DOHH2 (cell line): ENCODE measurements at regions not wholly inside any gene's neighbourhood (a gene's known extent, or its start where the extent isn't known, plus 50 kb on each side); places are given as distances from the start of the nearest gene placed in this dataset.
"Not testable (repeated sequence)": the region's sequence is repeated elsewhere in the genome, so short reads cannot be mapped to it uniquely, and the experiment has no call there.

ENCODE experiments used
- H3F3A ChIP-seq: fragments of 200-600 bp; sonication (generic), shearing (Covaris generic); 2 replicates; pipeline ENCODE4 v1.6.0; 2016; ENCODE audit warnings: antibody characterized with exemption, mild to moderate bottlenecking; ENCODE audit not compliant: control insufficient read depth, insufficient read depth
- H3K27ac ChIP-seq: fragments of 200-600 bp; sonication (generic); 2 replicates; pipeline ENCODE4 v1.5.1; 2014; ENCODE audit warnings: low read depth, mild to moderate bottlenecking, low read length, moderate library complexity
- H3K27me3 ChIP-seq: fragments of 200-600 bp; sonication (generic); 2 replicates; pipeline ENCODE4 v1.6.1; 2014; ENCODE audit warnings: mild to moderate bottlenecking, low read length, mixed read lengths; ENCODE audit not compliant: control insufficient read depth
- H3K36me3 ChIP-seq: fragments of 200-600 bp; sonication (generic); 2 replicates; pipeline ENCODE4 v1.6.1; 2014; ENCODE audit warnings: mild to moderate bottlenecking, low read length, moderate library complexity, mixed read lengths; ENCODE audit not compliant: control insufficient read depth
- H3K4me1 ChIP-seq: fragments of 200-600 bp; sonication (generic); 2 replicates; pipeline ENCODE4 v1.6.1; 2014; ENCODE audit warnings: mild to moderate bottlenecking, low read length, mixed read lengths; ENCODE audit not compliant: control insufficient read depth
- H3K4me2 ChIP-seq: fragments of 200-600 bp; sonication (generic); 2 replicates; pipeline ENCODE4 v1.6.0; 2014; ENCODE audit warnings: mild to moderate bottlenecking, low read length, moderate library complexity
- H3K4me3 ChIP-seq: fragments of 200-600 bp; sonication (generic); 2 replicates; pipeline ENCODE4 v1.5.1; 2014; ENCODE audit warnings: mild to moderate bottlenecking, low read length, mixed read lengths
- H3K79me2 ChIP-seq: fragments of 200-600 bp; sonication (generic); 2 replicates; pipeline ENCODE4 v1.6.1; 2014; ENCODE audit warnings: mild to moderate bottlenecking, low read length, mixed read lengths; ENCODE audit not compliant: control insufficient read depth
- H3K9me2 ChIP-seq: fragments of 200-600 bp; sonication (generic); replicated peaks from 2 replicates; pipeline ENCODE4 v1.6.1; 2014; ENCODE audit warnings: mild to moderate bottlenecking, low read length, mixed read lengths; ENCODE audit not compliant: control insufficient read depth
- H3K9me3 ChIP-seq: fragments of 200-600 bp; sonication (generic); 2 replicates; pipeline ENCODE4 v1.6.1; 2014; ENCODE audit warnings: antibody characterized with exemption, low read length, mixed read lengths; ENCODE audit not compliant: control insufficient read depth, insufficient read depth
- H4K20me1 ChIP-seq: fragments of 200-600 bp; sonication (generic); 2 replicates; pipeline ENCODE4 v1.6.0; 2014; ENCODE audit warnings: low read depth, mild to moderate bottlenecking, antibody characterized with exemption, low read length, moderate library complexity; ENCODE audit not compliant: control insufficient read depth, insufficient read depth
- EZH2phosphoT487 ChIP-seq: fragments of 200-600 bp; sonication (generic); IDR thresholded peaks from 2 replicates; pipeline ENCODE4 v1.6.1; 2017; ENCODE audit warnings: borderline replicate concordance, mild to moderate bottlenecking, antibody characterized with exemption, low read length, moderate library complexity, mixed read lengths
- TF ChIP-seq, protein P1 (sequence below): fragments of 200-600 bp; sonication (generic); IDR thresholded peaks from one replicate; pipeline ENCODE4 v1.5.1; 2014; ENCODE audit warnings: antibody characterized with exemption, mild to moderate bottlenecking, low read depth, low read length; ENCODE audit not compliant: poor library complexity, severe bottlenecking

DNA sequence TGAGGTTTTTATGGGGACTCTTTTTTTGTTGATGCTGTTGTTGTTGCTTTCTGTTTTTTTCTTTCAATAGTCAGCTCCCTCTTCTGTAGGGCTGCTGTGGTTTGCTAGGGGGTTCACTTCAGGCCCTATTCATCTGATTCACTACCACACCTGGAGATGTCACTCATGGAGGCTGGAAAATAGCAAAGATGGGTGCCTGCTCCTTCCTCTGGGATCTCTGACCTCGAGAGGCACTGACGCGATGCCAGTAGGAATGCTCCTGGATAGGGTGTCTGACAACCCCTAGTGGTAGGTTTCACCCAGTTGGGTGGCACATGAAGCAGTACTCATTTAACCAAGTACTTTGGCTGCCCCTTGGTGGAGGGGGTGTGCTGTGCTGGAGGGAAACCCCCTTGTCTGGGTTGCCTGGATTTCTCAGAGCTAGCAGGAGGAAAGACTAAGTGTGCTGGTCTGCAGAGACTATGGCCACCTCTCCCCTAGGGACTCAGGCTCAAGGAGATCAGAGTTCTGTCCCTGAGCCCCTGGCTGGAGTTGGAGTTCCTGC is 745.5 kb downstream of the TMTC2 start:
- Histone ChIP-seq H3K79me2 (no peaks in the 10 kb centered on the region), H3K27me3 (no peaks in the 10 kb centered on the region), H3K4me1 (no peaks in the 10 kb centered on the region), H3K9me2 (no peaks in the 10 kb centered on the region), H3K36me3 (no peaks in the 10 kb centered on the region), H3K4me2 (no peak overlapping the region), H3K4me3 (no peak overlapping the region), H3K27ac (no peak overlapping the region), H4K20me1 (no peaks in the 10 kb centered on the region), H3K9me3 (no peaks in the 10 kb centered on the region), H3F3A (no peaks in the 10 kb centered on the region)
- TF ChIP-seq, protein P1, sequence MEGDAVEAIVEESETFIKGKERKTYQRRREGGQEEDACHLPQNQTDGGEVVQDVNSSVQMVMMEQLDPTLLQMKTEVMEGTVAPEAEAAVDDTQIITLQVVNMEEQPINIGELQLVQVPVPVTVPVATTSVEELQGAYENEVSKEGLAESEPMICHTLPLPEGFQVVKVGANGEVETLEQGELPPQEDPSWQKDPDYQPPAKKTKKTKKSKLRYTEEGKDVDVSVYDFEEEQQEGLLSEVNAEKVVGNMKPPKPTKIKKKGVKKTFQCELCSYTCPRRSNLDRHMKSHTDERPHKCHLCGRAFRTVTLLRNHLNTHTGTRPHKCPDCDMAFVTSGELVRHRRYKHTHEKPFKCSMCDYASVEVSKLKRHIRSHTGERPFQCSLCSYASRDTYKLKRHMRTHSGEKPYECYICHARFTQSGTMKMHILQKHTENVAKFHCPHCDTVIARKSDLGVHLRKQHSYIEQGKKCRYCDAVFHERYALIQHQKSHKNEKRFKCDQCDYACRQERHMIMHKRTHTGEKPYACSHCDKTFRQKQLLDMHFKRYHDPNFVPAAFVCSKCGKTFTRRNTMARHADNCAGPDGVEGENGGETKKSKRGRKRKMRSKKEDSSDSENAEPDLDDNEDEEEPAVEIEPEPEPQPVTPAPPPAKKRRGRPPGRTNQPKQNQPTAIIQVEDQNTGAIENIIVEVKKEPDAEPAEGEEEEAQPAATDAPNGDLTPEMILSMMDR, result no peak
- no peak for TF ChIP-seq EZH2phosphoT487

GRCh38 chr12:83427586-83428136 is 741.0 kb downstream of the TMTC2 start:
- H3K9me2 ChIP-seq, H4K20me1 ChIP-seq, H3K4me3 ChIP-seq, H3F3A ChIP-seq, H3K36me3 ChIP-seq, H3K79me2 ChIP-seq, H3K4me1 ChIP-seq, H3K27ac ChIP-seq, H3K27me3 ChIP-seq, H3K4me2 ChIP-seq, H3K9me3 ChIP-seq: not testable (repeated sequence)

DNA sequence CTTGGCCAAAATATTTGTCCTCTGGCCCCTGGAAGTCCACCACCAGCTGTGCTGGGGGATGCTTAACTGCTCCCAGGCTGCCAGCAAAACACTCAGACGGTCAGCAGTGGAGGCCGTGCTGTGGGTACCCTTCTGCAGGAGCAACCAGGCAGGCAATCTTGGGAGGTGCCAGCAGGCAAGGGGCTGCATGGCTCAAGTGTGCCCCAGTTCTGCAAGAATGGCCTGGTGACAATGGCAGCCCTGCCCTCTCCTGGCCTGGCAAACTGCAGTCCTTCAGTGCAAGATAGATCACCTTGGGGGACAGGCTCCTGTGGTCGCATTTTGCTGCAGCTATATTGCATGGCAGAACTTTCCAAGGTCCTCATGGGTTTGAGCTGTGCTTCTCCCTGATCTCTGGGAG is 728.3 kb downstream of the TMTC2 start:
- no peaks in the 10 kb centered on the region for H3K36me3 ChIP-seq
- H3K4me3 ChIP-seq, result no peak overlapping the region
- H3K79me2 ChIP-seq, result no peaks in the 10 kb centered on the region
- no peak overlapping the region for H3K4me2 ChIP-seq
- no peaks in the 10 kb centered on the region for H4K20me1 ChIP-seq
- TF ChIP-seq, protein P1, result no peak
- no peaks in the 10 kb centered on the region for H3F3A ChIP-seq
- H3K9me2 ChIP-seq, result no peaks in the 10 kb centered on the region
- H3K4me1 ChIP-seq, result no peaks in the 10 kb centered on the region
- H3K27ac ChIP-seq, result no peak overlapping the region
- no peaks in the 10 kb centered on the region for H3K9me3 ChIP-seq
- no peaks in the 10 kb centered on the region for H3K27me3 ChIP-seq

DNA sequence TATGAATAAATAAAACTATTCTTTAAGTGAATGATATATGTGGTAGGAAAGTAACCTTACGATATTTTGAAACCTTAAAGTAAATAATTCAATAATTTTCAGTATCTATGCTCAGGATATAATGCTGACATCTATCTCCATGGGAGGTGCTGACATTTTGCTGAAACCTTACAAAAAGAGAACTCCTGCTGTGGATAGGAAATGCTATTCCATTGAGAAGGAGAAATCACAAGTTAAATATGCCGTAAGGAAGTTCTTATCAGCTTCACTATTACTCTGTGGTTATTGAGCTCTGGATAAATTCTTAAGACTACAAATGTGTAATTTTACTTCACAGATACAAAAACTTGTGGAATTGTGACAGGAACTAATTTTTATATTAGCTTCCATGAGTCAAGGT is 722.1 kb downstream of the TMTC2 start:
- no peaks in the 10 kb centered on the region for H3K9me3 ChIP-seq
- H3K27ac ChIP-seq, result no peak overlapping the region
- no peaks in the 10 kb centered on the region for H3F3A ChIP-seq
- H3K4me3 ChIP-seq, result no peak overlapping the region
- no peaks in the 10 kb centered on the region for H3K9me2 ChIP-seq
- H3K27me3 ChIP-seq, result no peaks in the 10 kb centered on the region
- TF ChIP-seq, protein P1, result no peak
- no peak for TF ChIP-seq EZH2phosphoT487
- H3K79me2 ChIP-seq, result no peaks in the 10 kb centered on the region
- H4K20me1 ChIP-seq, result no peaks in the 10 kb centered on the region
- H3K4me2 ChIP-seq, result no peak overlapping the region
- no peaks in the 10 kb centered on the region for H3K36me3 ChIP-seq
- no peaks in the 10 kb centered on the region for H3K4me1 ChIP-seq
